ENCODE measurements at regions not wholly inside any gene's neighbourhood (a gene's known extent, or its start where the extent isn't known, plus 50 kb on each side); places are given as distances from the start of the nearest gene placed in this dataset.
"Not testable (repeated sequence)": the region's sequence is repeated elsewhere in the genome, so short reads cannot be mapped to it uniquely, and the experiment has no call there.

DNA sequence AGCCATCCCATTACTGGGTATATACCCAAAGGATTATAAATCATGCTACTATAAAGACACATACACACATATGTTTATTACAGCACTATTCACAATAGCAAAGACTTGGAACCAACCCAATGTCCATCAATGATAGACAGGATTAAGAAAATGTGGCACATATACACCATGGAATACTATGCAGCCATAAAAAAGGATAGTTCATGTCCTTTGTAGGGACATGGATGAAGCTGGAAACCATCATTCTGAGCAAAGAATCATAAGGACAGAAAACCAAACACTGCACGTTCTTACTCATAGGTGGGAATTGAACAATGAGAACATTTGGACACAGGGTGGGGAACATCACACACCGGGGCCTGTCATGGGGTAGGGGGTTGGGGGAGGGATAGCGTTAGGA is 60.3 kb upstream of the NMU start:
- DNase-seq, result not testable (repeated sequence)

DNA sequence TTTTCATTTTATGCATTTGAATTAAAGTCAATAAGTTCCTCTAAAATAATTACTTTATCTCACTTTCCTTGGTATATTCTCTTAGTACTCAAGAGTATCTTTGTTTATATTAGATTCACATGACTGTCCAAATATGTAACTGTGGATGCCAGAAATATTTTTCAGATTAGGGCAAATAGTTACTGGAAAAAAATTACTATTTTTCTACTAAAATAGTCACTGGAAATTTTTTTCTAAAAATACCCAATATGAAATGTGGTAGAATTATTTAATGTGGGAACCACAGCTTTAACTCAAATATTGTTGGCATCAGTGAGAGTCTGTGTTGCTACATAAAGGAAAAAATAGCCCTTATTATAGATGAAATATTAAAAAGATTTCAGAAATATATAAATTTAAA is 70.4 kb upstream of the NMU start:
- DNase-seq, result no peak

DNA sequence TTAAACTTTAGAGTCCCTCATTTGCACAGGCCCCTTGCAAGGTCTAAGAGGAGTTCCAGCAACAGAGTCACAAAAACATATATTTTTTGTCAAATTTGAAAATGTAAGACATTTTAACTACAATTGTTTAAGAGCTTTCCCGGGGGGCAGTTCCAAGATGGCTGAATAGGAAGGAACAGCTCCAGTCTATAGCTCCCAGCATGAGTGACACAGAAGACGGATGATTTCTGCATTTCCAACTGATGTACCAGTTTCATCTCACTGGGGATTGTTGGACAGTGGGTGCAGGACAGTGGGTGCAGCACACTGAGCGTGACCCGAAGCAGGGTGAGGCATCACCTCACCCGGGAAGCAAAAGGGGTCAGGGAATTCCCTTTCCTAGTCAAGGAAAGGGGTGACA is 71.4 kb upstream of the NMU start:
- DNase-seq, result no peak

DNA sequence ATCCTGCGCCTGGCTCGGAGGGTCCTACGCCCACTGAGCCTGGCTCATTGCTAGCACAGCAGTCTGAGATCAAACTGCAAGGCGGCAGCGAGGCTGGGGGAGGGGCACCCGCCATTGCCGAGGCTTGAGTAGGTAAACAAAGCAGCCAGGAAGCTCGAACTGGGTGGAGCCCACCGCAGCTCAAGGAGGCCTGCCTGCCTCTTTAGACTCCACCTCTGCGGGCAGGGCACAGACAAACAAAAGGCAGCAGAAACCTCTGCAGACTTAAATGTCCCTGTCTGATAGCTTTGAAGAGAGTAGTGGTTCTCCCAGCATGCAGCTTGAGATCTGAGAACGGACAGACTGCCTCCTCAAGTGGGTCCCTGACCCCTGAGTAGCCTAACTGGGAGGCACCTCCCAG is 71.9 kb upstream of the NMU start:
- not testable (repeated sequence) for DNase-seq

DNA sequence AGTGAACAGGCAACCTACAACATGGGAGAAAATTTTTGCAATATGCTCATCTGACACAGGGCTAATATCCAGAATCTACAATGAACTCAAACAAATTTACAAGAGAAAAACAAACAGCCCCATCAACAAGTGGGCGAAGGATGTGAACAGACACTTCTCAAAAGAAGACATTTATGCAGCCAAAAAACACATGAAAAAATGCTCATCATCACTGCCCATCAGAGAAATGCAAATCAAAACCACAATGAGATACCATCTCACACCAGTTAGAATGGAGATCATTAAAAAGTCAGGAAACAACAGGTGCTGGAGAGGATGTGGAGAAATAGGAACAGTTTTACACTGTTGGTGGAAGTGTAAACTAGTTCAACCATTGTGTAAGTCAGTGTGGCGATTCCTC is 76.7 kb upstream of the NMU start:
- DNase-seq, result not testable (repeated sequence)

DNA sequence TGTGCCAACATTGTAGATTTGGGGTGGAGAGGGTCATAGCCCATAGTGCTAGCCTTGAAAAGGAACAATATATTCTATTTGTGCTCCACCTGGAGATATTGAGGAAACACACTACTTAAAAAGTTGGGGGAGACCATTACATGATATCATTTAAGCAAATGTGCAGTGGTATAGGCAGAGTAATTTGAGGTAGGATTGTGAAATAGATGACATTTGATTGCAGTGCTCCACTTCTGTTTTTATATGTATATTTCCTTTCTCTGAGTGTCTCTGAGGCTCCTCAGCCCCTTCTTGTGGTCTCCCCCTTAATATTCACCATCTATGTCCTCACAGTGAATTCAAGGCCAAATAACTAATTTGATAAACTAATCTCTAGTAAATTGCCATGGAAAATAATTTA is 85.6 kb upstream of the NMU start:
- DNase-seq, result no peak

DNA sequence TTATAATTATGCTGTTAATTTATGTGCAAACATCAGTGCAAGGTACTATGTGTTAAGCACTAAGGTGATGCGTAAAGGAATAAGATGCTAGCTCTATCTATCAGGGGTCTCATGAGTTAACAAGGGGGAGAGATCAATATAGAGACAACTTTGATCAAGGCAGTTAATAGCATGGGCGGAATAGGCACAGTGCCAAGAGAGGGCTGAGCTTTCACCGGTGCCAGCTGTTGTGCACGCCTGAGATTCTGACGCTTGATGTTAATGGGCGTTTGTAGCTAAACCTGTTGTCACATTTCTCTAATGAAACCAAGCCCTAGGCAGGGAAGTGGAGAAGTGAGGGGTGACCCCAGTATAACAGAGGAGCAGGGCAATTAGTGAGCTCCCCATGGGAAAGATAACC is 86.0 kb upstream of the NMU start:
- DNase-seq, result no peak

DNA sequence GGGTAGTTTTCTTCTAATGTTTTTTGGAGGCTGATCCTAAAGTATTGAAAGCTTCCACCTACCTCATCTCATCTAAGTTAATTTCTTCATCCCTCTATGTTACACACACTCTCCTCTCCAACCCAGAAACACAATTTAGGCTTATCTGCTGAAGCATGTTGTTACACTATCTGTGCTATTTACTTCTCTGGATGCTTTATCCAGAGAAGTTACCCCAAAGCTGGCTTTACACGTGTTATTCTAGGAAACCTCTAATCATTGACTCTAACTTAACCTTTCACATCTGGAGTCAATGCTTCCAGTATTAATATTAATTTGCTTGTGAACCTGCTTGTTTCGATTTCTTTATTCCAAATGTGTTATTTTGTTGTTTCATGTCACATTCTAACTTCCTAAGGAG is 87.3 kb upstream of the NMU start:
- no peak for DNase-seq

DNA sequence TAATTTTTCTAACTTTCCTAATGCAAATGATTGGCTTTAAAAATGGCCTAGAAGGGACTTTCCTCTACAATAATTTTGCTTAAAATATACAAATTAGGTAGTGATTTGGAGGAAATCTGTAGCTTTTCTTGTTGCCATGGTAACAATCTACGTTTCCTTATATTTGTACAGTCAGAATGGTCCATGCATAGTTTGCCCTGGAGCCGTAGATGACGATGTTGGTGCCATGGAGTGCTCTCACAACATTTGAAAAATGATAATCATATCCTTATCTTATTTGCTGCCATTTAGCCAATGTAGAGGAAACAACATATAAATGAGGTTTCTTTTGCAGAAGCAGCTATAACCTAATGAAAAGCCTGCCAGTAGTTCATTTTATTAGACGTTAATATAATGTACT is 89.0 kb upstream of the NMU start:
- DNase-seq, result no peak

DNA sequence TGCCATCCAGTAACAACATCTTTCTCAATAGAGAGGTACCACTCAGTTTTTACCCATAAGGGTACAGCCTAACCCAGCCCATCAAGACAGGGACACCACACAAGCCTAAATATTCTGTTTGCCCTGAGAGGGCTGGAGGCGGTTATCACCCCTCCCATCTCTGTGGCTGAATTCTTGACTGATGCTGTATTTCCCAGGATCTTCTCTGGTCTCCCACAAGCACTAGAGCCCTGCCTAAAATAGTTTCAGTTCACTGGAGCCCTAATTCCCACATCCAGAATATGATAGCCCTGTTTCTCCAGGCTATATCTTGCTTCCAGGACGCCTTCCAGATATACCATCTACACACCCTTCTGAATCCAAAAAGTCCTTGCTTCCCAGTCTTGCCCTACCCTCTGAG is 91.6 kb upstream of the NMU start:
- DNase-seq, result no peak

DNA sequence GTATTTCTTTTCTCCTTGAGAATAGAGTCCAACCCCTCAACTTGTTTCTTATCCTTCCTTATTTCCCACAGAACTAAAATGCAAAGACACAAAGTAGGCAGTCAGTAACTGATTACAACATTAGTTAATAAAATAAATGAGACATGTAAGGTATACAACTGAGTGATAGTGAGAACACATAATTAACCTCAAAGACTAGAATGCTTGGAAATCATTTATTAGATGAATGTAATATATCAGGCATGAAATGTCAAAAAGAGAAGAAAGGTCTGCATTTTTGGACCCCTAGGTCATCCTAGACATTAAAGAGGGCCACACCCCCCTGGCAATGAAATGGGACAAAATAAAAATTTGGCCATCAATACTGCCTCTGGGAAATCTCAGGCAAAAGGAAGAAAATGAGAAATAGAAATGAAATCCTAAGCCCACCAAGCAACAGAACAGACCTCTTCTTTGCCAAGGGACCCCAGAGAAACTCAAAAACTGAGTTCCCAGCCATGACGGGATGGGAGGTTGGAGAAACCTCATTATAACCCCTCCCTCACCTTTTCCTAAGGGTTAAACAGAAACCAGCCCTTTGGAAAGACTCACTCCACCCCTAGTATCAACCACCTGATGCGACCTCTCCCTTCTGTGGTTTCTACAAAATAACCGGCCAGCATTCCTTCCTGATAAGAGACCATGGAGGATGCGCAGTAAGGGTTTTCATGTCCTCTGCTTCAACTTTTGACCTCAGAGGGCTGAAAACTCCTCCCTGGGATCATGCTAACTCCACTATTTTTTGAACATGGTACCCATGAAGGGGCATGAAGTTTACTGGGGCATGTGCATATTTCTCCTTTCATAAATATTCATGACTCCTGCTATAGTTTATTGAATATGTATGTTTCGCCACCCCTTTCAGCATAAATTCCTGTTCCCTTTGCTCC is 90.0 kb upstream of the EXOC1L start:
- no peak for DNase-seq

DNA sequence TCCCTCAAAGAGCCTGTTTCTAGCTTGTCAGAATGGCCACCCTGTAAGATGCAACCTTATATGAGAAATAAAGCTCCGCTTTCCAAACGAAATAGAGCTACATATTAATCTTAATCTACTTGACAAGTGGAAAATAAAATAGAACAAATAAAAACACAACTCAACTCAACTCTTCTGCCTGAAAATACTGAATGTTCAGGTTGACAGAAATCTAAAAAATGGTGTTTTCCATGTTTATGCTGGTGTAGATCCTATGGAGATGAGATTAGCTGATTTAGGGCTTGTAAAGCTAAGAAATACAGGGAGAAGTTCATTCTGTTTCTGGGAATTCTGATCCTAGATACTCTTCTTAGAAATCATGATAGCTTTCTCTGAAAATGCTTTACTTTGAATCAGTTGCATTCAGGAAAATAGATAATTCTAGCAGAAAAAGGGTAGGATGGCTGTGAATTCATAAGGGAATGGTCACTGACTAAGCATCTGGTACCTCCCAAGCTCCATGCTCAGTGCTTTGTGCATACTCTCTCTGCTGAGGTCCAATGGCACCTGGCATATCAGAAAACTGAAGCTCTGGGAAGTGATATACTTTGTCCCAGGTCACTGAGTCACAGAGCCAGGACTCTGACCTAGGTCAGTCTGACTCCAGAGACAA is 89.2 kb upstream of the EXOC1L start:
- no peak for DNase-seq

DNA sequence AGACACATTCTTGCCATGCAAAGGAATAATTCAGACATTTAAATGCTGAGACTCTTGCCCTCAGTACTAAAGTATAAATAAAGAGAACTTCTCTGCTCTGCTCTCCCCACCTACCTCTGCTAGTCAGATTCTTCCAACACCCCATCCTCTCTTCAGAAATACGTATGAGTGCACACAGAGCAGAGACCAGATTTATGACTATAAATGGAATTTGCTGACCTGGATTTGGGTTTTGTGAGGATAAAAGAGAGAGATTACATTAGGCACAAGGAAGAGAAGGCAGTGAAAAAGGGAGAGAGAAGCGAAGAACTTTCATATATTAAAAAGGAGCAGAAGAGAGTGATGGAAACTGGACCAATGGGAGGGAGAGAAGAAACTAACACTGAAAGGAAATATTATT is 87.6 kb upstream of the EXOC1L start:
- DNase-seq, result no peak

DNA sequence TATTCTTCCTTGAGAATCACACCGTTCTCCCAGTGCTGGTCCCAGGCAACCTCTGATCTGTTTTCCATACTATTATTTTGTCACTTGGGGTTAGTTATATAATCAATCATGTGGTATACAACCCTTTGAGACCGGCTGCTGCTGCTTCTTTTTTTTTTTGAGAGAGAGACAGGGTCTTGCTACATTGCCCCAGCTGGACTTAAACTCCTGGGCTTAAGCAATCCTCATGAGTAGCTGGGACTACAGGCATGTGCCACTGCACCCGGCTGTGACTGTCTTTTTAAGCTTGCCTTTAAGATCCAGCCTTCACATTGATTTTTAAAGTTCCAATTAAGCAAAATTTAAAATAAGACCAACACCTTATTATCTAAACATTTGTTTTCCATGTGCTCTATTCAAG is 86.7 kb upstream of the EXOC1L start:
- no peak for DNase-seq

DNA sequence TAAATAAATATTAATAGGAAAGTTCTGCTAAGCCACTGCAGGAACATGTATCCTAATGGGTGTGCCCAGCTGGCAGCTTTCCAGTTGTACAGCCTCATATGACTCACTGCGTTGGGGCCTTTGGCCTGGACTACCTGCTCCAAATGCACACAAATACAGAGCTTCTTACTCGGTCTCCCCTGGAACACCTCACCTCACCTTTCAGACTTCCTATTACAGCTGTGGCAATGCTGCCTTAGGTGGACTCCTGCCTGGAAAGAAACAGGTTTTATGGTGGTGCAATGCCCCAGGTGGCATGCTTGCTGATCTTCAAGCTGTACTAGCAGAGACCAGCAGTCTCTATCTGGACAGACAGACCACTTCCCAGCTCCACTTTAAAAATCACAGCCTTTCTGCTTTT is 85.7 kb upstream of the EXOC1L start:
- peak; percentile 19 for DNase-seq

DNA sequence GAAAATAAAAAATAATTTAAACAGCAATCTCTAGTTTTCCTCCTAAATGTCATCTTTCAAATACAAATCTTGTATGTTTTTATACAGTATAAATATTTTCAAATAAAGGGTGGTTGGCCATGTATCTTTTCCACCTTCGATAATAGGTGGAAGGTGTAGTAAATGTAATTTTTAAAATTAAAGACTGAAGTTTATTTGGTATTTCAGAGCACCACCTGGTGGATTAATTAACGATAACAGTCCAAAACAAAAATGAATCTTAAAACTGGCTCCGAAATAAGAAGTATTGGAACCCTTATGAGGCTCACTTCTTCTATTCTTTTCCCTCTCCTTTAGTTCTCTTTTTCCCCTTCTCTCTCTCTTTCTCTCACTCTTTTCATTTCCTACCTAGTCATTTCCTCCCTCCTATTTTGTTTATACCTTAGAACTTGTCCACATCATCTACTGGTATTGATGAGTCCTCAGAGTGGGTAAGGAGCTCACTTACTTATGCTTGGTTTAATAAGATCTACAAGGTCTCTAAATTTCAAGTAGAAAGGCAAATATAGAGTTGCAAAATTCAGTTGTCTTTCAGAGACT is 82.9 kb upstream of the EXOC1L start:
- no peak for DNase-seq

DNA sequence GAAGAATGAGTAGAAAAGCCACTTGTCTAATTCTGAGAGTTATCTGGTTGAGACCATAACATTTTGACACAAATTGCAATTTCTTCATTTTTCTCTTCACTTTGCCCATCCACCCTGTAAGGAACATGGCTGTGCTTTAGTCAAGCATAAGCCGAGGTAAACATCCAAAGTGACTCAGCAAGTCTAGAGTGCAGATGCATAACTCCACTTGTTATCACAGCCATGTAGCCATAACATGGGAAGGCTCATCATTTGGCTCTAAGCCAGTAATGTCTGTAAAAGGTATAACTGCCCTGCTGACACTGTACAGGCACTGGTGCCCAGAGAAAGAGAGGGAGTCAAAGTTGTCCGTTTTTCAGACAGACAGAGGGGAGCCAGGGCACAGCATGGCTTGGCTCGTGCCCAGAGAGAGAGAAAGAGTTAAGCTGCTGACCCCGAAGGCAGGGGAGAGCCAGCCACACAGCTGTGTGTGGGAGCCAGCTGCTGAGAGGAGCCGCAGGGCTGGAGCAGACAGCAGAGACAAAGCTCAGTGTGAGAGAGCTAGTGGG is 76.9 kb upstream of the EXOC1L start:
- no peak for DNase-seq

DNA sequence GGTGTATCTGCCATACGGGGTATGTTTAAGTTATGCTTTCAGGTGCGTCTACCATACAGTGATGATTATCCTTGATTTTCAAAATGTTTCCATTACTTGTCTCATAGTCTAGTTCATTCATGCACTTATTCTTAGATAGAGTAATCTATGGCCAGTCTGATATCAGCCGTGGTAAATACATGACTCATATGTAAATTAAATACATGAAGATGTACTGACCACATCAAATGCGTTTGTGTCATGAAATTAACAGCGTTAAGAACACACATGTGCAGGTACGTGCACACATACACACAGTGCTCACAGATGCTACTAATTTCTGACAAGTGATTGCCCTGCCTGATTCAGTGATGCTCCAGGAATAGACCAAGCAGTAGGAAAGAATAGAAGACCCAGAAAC is 75.2 kb upstream of the EXOC1L start:
- DNase-seq, result no peak

DNA sequence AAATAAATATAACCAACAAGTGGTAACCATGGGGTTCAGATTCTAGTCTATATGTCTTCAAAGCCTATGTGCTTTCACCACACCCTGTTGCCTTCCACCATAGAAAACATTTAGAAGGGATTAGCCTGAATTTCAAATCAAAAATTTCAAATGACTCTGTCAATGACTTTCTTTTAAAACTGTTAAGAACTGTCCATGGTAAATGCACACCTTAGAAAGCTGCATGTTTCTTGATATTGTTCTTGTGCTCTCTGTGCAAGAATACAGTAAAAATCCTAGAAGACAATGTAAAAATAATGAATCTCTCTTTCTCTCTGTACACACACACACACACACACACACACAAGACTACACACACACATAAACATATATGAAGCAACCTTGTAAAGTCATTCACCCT is 74.6 kb upstream of the EXOC1L start:
- DNase-seq, result no peak

DNA sequence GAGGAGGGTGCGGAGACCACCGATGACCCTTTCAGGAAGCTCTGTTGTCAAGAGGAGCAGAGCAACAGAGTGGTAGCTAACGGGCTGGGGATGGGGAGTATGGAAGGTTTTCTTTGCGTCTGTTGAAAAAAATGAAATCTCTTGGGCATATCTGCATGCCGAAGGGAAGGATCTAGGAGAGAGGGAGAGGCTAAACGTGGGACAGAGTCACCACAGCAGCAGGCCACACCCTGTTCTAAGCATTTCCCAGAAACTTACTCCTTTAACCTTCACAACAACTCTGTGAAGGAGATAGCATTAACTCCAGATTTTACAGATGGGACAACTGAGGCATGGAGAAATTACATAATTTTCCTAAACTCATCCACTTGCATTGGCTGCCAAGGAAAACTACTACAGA is 71.8 kb upstream of the EXOC1L start:
- DNase-seq, result no peak

DNA sequence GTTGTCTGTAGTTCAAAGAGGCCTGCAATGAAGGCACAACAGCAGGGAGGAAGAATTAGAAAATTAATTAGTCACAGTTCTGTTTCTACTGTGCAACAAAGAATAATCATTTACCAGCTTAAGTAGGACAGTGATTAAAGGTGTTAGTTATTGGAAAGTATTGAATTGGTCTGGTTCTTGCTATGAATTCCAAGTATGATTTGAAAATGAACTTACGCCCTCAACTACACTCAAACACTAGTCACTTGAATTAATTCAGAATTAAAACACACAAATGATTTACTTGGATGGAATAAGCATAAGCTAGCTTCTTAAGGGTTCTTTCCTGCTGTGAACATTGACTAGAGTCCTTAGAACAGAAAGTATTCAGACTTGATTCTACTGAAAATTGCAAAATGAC is 69.9 kb upstream of the EXOC1L start:
- DNase-seq, result no peak

DNA sequence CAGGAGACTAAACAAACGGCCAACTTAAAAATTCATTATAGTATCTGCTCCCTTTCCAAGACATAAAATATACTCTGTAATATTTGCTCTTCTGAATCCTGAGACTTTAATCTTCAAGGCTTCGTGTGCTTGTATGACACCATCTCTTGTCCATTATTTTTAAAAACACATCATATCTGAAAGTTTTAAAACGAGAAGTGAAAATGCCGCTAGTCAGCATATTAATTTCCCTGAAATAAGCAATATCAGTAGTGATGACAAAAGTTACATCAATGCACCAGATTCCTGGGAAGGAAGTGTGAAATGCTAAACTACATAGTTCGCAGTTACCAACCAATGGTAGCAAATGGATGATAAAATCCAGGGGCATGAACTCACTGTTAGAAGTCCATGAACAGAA is 66.8 kb upstream of the EXOC1L start:
- DNase-seq, result no peak

DNA sequence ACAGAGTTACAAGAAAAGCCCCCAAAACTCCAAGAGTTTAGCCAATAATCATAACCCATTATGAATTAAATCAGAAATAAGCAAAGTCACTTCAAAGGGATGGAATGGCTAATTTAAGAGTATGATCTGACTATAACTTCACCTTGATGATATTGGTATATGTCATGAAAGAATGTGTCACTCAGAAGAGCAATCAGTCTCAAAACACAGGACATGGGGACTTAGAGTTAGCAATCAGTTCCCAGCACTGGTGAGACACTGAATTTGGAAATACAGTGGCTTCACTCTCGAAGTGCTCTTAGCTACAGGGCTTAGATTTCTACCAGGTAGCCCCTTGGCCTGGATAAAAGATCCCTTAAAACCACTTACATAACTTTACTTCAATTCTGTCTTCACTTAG is 65.7 kb upstream of the EXOC1L start:
- no peak for DNase-seq

DNA sequence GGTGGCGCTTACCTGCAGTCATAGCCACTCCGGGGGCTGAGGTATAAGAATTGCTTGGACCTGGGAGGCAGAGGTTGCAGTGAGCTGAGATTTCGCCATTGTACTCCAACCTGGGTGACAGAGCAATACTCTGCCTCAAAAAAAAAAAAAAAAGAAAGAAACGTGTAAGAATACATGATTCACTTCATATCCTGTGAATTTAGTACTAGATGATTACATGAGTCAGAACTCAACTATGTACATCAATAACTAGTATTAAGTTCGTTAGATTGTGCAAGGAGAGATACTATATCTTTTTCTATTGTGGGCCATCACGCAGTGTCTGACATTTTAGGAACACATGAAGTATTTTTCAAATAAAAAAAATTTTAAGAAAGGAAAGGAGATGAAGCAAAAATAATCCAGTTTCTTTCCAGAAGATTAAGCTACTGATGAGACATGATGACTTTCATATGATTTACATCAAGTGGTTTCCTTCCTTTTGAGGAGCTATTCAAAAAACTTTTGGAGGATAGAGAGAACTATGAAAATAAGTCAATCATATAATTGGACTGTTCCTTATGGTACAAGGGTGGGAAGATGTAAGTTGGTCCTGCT is 64.7 kb upstream of the EXOC1L start:
- DNase-seq, result no peak

All from T1000 (cell line).